ENCODE measurements at regions not wholly inside any gene's neighbourhood (a gene's known extent, or its start where the extent isn't known, plus 50 kb on each side); places are given as distances from the start of the nearest gene placed in this dataset.

- TF ChIP-seq ZFX (IDR thresholded peaks at IDR 0.05) = no peak
- TF ChIP-seq CTCF (conservative IDR thresholded peaks at IDR 0.05) = no peak
- H3K27ac ChIP-seq = no peak overlapping the region
Measured at GRCh38 chr2:65786765-65787164, 354.4 kb upstream of the SPRED2 start.

DNA sequence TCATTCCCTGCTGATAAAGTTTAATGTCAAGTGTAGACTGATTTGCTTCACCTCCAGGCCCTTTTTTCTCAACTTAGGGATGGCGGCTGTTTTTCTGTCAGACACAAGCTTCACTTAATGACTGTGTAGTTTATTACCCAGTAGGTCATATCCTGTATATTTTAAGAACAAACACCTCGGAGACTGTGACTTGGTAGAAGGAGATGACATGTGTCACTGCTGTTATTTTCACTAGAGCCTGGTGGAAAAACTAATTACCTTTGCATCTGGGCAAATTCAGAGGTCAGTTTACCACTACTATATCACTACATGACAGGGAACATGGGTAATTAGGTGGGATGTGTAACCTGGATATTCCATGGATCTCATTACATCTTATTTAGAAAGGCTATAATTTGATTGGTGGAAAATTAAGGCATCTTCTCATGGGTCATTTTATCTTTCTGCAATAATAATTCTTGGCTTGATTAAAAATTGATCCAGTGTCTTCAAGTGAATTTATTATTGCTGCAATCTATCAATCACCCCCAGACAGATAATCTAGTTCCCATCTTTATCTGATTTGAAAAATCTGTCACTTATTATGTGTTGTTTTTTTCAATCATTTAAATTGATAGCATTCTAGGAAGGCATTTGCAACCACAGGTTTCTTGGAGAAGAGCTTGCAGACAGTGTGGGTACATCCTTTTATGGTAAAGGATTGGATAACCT is 353.8 kb upstream of the SPRED2 start:
- TF ChIP-seq ZFX (IDR thresholded peaks at IDR 0.05) (no peak), CTCF (conservative IDR thresholded peaks at IDR 0.05) (no peak)
- no peak overlapping the region for H3K27ac ChIP-seq

DNA sequence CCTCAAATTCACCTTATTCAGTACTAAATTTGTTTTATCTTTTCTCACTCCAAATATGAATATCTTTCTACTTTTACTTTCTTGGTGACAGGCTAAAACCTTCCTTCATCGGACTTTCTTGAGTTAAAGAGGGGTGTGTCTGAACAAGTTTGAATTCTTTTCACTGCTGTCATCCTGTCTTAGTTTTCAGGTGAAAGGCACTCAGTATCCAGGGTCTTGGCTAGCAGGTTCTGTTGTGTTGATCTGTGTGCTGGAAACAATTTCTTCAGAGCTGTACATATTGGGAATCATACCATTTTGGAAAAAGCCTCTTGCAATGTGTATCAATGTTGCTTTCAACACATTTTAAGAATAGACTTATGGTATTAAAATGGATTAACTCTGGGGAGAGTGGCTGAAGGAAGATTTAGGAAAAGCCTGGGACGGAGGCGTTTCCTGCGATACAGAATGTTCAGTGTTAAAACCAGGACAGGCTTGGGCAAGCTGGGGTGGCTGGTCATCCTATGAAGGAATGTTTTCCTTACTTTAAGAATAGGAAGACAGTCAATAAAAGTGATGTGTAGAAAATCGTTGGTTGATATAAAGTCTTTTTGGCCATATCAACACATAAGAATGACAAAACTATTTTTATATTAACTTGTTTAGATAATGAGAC is 350.7 kb upstream of the SPRED2 start:
- H3K27ac ChIP-seq = no peak overlapping the region

DNA sequence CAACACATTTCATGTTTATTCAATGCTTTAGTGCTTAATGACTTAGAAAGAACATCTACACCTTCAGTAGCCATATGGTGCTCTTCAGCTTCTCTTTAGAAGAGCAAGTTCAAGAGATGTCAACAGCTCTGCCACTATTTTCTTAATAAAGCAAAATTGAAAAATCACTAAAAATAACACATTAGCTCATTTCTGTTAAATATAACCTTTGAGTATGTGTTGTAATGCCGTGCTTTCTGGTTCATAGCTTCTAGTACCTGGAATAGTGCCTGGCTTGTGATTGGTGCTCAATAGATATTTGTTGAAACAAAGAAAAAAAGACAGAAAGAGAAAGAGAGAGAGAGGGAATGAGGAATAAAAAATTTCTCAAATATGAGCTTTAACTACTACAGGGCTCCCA is 349.8 kb upstream of the SPRED2 start:
- no peak overlapping the region for H3K27ac ChIP-seq
- TF ChIP-seq ZFX (IDR thresholded peaks at IDR 0.05) (no peak), CTCF (conservative IDR thresholded peaks at IDR 0.05) (no peak)

More for the DNA sequence above, 350.7 kb upstream of the SPRED2 start:
- TF ChIP-seq CTCF (conservative IDR thresholded peaks at IDR 0.05) (no peak), ZFX (IDR thresholded peaks at IDR 0.05) (no peak)

DNA sequence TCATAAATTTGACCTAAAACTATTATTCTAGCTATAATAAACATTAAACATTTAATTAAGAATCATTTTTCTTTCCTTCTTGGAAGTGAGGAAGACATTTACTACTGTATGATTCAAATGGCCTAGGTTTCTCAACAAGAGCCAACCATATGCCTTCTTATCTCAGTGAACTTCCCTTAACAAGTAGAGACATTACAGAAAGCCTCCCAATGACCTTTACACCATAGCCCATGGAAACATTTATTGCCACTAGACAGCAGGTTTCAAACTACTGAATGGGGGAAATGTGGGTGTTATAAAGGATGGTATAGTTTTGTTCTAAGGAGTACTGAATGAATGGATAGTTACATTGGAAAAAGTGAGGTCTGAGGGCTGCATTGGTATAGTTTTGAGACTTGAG is 349.4 kb upstream of the SPRED2 start:
- TF ChIP-seq ZFX (IDR thresholded peaks at IDR 0.05) (no peak), CTCF (conservative IDR thresholded peaks at IDR 0.05) (no peak)
- no peak overlapping the region for H3K27ac ChIP-seq

DNA sequence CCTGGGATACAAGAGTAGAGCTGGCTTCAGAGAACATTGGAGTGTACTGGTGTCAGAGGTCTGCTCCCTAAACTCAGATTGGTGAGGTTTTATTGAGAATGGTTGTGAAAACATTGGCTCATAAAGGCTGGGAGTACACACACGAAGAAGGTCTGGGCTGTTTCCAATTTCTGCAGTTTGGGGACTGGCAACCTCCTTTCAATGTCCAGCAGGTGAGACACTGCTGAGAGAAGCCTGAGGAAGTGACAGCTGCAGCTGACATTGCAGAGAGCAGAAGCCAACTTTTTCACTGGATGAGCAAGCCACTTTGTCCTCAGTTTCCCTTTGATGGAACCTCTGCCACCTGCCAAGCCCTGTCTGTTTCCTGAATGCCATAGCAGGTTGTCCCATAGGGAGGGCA is 346.6 kb upstream of the SPRED2 start:
- no peak overlapping the region for H3K27ac ChIP-seq
- no peak for TF ChIP-seq CTCF (conservative IDR thresholded peaks at IDR 0.05)
- no peak for TF ChIP-seq ZFX (IDR thresholded peaks at IDR 0.05)

GRCh38 chr2:65778137-65778536 is 345.7 kb upstream of the SPRED2 start:
- no peak overlapping the region for H3K27ac ChIP-seq
- no peak for TF ChIP-seq CTCF (conservative IDR thresholded peaks at IDR 0.05)

All from C4-2B (cell line).